ENCODE measurements at regions not wholly inside any gene's neighbourhood (a gene's known extent, or its start where the extent isn't known, plus 50 kb on each side); places are given as distances from the start of the nearest gene placed in this dataset.

DNA sequence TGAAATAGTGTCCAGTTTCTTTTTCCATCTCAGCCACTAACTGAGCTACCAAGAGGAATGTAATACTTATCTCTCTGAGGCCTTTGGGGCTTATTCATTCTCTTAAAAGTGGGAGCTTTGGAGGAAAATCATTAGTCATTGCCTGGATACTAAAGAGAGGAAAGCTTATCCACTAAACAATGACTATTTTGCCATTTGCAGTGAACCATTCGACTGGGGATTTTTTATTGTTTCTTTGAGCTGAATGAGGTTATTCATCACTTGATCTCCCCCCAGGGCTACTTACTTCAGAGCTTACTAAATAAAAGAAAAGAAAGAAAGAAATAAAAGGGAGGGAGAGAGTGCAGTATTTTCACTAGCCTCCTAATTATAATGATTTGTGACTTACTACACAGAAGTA, 1329.5 kb upstream of the TENM3 start:
- DNase-seq = no peak
- no peaks in the 10 kb centered on the region for H3K9me3 ChIP-seq

GRCh38 chr4:180923486-180923885, 1319.7 kb upstream of the TENM3 start:
- Histone ChIP-seq H3K9me3 (no peaks in the 10 kb centered on the region), H3K4me3 (ENCODE audit: low read depth, low read length) (no peak overlapping the region), H3K4me1 (no peaks in the 10 kb centered on the region), H3K27me3 (no peaks in the 10 kb centered on the region), H3K36me3 (no peaks in the 10 kb centered on the region)
- no peak for DNase-seq
- TF ChIP-seq, protein P1, sequence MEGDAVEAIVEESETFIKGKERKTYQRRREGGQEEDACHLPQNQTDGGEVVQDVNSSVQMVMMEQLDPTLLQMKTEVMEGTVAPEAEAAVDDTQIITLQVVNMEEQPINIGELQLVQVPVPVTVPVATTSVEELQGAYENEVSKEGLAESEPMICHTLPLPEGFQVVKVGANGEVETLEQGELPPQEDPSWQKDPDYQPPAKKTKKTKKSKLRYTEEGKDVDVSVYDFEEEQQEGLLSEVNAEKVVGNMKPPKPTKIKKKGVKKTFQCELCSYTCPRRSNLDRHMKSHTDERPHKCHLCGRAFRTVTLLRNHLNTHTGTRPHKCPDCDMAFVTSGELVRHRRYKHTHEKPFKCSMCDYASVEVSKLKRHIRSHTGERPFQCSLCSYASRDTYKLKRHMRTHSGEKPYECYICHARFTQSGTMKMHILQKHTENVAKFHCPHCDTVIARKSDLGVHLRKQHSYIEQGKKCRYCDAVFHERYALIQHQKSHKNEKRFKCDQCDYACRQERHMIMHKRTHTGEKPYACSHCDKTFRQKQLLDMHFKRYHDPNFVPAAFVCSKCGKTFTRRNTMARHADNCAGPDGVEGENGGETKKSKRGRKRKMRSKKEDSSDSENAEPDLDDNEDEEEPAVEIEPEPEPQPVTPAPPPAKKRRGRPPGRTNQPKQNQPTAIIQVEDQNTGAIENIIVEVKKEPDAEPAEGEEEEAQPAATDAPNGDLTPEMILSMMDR (IDR thresholded peaks at IDR 0.05; ENCODE audit: low read depth, low read length) = no peak

More for the DNA sequence above, 1329.5 kb upstream of the TENM3 start:
- TF ChIP-seq, protein P1 (IDR thresholded peaks at IDR 0.05; ENCODE audit: low read depth, low read length) = no peak
- Histone ChIP-seq H3K27me3 (no peaks in the 10 kb centered on the region), H3K36me3 (no peaks in the 10 kb centered on the region), H3K4me1 (peaks cover 9% of the 10 kb centered on the region), H3K4me3 (ENCODE audit: low read depth, low read length) (no peak overlapping the region)

- Histone ChIP-seq H3K4me1 (no peaks in the 10 kb centered on the region), H3K9me3 (no peaks in the 10 kb centered on the region), H3K4me3 (ENCODE audit: low read depth, low read length) (no peak overlapping the region), H3K27me3 (no peaks in the 10 kb centered on the region), H3K36me3 (no peaks in the 10 kb centered on the region)
- TF ChIP-seq, protein P1 (IDR thresholded peaks at IDR 0.05; ENCODE audit: low read depth, low read length) = no peak
- DNase-seq = no peak
Observed at GRCh38 chr4:180925805-180926204, 1317.4 kb upstream of the TENM3 start.

- Histone ChIP-seq H3K27me3 (no peaks in the 10 kb centered on the region), H3K4me3 (ENCODE audit: low read depth, low read length) (no peak overlapping the region), H3K9me3 (no peaks in the 10 kb centered on the region), H3K4me1 (no peaks in the 10 kb centered on the region), H3K36me3 (no peaks in the 10 kb centered on the region)
- TF ChIP-seq, protein P1 (IDR thresholded peaks at IDR 0.05; ENCODE audit: low read depth, low read length) = no peak
- DNase-seq = no peak
Observed at GRCh38 chr4:180926277-180926676, 1316.9 kb upstream of the TENM3 start.

DNA sequence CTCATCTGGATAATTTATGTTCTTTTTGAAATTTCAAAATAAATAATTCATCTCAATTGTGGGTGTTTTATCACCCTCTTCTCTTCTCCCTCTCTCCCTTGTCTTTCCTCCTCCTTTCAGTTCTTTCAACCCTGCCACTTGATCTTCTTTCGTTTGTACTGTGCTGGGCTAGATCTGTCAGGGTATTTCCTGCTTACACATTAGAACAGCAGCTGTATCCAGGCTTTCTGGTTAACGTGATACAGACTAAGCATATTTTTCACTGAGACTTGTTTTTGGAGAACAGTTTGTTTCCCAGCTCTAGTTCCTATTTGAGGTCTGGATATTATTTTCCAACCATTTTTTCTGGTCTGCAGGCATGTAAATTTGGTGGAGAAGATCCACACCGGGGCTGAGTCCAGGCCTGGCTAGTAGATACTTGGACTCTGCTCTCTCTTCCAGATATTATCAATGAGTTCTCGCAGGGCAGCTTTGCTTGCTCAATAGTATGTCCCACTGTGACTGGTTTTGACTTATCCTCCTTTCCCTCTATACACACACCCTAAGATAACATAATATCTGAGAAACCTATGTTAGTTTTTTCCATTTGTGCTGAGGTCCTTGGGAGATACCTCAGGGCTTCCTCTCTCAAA, 1310.7 kb upstream of the TENM3 start:
- H3K9me3 ChIP-seq = no peaks in the 10 kb centered on the region
- TF ChIP-seq, protein P1 (IDR thresholded peaks at IDR 0.05; ENCODE audit: low read depth, low read length) = no peak
- no peaks in the 10 kb centered on the region for H3K27me3 ChIP-seq
- no peak overlapping the region for H3K4me3 ChIP-seq (ENCODE audit: low read depth, low read length)
- no peaks in the 10 kb centered on the region; the same call in 1 of the 2 replicates for H3K36me3 ChIP-seq
- no peak for DNase-seq
- peaks cover 7% of the 10 kb centered on the region for H3K4me1 ChIP-seq

GRCh38 chr4:180937083-180937482, 1306.1 kb upstream of the TENM3 start:
- Histone ChIP-seq H3K9me3 (no peaks in the 10 kb centered on the region), H3K4me1 (peaks cover 18% of the 10 kb centered on the region), H3K4me3 (ENCODE audit: low read depth, low read length) (no peak overlapping the region), H3K36me3 (no peaks in the 10 kb centered on the region; the same call in 1 of the 2 replicates), H3K27me3 (no peaks in the 10 kb centered on the region)
- TF ChIP-seq, protein P1 (IDR thresholded peaks at IDR 0.05; ENCODE audit: low read depth, low read length) = no peak
- no peak for DNase-seq
